Stimulated activated CD4-positive, alpha-beta T cell treated with anti-CD3 and anti-CD28 coated beads, Interleukin-1b, Interleukin-23, amount 100 ng/mL, for 48 hours (primary cell): ENCODE measurements at regions not wholly inside any gene's neighbourhood (a gene's known extent, or its start where the extent isn't known, plus 50 kb on each side); places are given as distances from the start of the nearest gene placed in this dataset.

Experiments used
- DNase-seq: peaks from one replicate; pipeline ENCODE4 v3.0.0-alpha.2; 2020

DNA sequence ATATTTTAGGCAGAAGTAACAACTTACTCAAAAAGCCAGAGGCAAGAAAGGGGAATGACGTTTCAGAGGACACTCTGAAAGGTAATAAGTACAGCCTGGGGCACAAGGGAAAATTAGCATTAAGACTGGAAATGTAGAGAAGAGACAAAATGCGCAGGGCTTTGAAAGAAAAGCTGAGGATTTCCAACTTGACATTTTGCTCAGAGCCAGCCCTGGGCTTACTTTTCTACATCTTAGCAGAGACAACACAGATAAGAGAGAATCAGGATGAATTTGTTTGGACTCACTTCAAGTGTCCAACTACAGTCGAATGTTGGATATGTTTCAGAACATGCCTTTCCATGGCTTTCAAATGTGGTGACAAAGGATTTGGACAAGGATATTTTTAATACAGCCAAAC lies 808.9 kb upstream of the LUZP2 start:
- no peak for DNase-seq

GRCh38 chr11:23688411-23688810 lies 808.4 kb upstream of the LUZP2 start:
- DNase-seq: no peak

GRCh38 chr11:23688835-23689234 lies 808.0 kb upstream of the LUZP2 start:
- DNase-seq: no peak

GRCh38 chr11:23696688-23697415 lies 800.0 kb upstream of the LUZP2 start:
- no peak for DNase-seq

DNA sequence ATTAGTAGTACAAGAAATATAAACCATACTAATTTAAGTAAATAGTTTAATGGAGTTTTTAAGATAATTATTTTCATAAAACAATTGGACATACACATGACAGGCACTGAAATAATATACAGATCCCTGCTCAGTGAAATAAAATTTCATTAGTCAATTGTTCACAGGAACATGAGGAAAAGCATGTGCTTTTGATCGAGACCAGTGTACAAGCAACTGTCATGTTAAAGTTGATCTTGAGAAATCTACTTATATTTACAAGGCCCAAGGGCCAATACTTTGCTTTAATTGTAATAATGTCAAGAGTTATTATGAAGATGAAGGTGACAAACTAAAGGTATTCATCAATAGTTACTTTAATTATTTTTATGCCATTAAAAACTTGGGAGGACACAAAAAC lies 792.7 kb upstream of the LUZP2 start:
- no peak for DNase-seq

- DNase-seq: no peak
Measured at GRCh38 chr11:23711981-23712380, 784.9 kb upstream of the LUZP2 start.

DNA sequence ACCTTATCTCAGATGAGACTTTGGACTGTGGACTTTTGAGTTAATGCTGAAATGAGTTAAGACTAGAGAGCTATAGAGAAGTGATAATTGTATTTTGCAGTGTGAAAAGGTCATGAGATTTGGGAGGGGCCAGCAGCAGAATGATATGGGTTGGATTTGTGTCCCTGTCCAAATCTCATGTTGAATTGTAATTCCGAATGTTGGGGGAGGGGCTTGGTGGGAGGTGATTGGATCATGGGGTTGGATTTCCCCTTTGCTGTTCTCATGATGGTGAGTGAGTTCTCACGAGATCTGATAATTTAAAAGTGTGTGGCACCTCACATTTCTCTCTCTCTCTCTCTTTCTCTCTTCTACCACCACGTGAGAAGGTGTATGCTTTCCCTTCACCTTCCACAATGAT lies 777.8 kb upstream of the LUZP2 start:
- DNase-seq: no peak

DNA sequence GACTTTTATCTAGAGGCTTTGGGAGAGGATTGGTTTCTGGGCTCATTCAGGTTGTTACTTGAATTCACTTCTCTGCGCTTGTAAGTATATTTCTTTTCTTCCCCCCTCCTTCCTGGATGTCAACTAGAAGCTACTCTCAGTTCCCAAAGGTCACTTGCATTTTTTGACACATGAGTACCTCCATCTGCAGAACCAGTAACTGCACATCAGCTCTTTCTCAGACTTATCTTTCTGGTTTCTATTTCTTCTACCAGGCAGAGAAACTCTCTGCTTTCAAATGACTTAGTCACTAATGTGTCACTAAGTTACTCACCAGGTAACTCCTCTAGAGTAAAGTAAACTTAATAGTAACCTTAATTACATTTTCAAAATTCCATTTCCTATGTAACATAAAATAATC lies 773.0 kb upstream of the LUZP2 start:
- DNase-seq: no peak

- DNase-seq: no peak
Measured at GRCh38 chr11:23725752-23726151, 771.1 kb upstream of the LUZP2 start.

DNA sequence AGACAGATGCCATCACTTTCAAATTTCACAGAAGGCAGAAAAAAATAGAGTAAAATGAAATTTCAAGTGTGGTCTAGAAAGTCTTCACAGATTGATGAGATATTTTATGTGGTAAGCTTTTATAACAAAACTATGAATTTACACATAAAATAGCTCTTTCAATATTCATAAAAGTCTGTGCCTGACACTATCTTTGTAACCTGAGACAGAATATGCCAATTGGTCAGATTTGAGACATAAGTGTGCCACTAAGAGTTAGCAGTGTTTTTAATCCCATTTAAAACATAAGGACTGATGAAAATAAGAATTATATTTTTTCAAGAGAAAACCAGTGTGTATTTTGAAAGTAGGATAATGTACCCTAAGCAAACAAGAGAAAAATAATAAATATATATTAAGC lies 769.5 kb upstream of the LUZP2 start:
- DNase-seq: no peak

GRCh38 chr11:23727794-23728193 lies 769.1 kb upstream of the LUZP2 start:
- DNase-seq: no peak

DNA sequence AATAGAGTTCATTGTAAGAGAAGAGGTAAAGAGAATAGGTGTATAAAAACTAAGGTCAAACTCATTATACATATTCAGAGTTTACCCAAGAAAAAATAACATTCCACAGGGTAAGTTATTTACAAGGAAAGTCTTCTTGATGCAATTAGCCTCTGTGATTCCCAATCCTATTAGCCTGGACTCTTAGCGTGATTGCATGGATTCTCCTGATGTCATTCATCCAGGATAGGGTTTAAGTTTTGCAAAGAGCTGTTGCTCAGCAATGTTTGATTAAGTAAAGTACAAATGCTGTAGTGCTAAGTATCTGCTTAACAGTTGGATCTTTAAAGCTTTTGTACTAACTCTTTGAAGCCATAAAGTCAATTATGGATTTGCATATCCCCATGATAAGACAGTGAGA lies 767.8 kb upstream of the LUZP2 start:
- DNase-seq: no peak

- no peak for DNase-seq
Measured at GRCh38 chr11:23730307-23730998, 766.4 kb upstream of the LUZP2 start.

DNA sequence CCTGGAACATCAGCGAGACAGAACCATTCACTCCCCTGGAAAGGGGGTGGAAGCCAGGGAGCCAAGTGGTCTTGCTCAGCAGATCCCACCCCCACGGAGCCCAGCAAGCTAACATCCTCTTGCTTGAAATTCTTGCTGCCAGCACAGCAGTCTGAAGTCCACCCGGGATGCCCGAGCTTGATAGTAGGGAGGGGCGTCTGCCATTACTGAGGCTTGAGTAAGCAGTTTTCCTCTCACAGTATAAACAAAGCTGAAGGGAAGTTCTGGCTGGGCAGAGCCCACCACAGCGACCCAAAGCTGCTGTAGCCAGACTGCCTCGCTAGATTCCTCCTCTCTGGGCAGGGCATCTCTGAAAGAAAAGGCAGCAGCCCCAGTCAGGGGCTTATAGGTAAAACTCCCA lies 764.8 kb upstream of the LUZP2 start:
- no peak for DNase-seq

GRCh38 chr11:23746896-23747295 lies 750.0 kb upstream of the LUZP2 start:
- DNase-seq: no peak

GRCh38 chr11:23749762-23750430 lies 747.0 kb upstream of the LUZP2 start:
- DNase-seq: no peak

GRCh38 chr11:23751280-23751679 lies 745.6 kb upstream of the LUZP2 start:
- DNase-seq: no peak

GRCh38 chr11:23755076-23755475 lies 741.8 kb upstream of the LUZP2 start:
- no peak for DNase-seq

GRCh38 chr11:23755769-23756168 lies 741.1 kb upstream of the LUZP2 start:
- DNase-seq: no peak

GRCh38 chr11:23759489-23759888 lies 737.4 kb upstream of the LUZP2 start:
- no peak for DNase-seq

DNA sequence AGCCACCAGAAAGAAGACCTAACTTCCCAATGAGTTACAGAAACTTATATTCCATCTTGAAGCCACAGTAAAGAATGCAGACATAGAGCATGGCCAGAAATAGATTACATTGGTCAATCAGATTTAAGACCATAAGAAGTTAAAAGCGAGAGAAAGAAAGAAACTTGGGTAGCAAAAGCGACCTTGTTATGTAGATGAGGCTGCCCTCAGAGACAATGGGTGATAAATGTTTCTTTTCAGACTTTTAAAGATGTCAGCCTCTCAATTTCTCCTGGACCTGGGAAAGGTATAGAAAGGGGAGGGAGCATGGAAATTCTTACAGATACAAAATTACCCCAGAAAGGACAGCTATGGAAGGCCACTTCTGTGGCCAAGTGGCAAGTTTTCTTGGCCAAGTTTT lies 732.6 kb upstream of the LUZP2 start:
- no peak for DNase-seq

GRCh38 chr11:23765682-23766252 lies 731.1 kb upstream of the LUZP2 start:
- DNase-seq: no peak

GRCh38 chr11:23767576-23767975 lies 729.3 kb upstream of the LUZP2 start:
- DNase-seq: no peak

DNA sequence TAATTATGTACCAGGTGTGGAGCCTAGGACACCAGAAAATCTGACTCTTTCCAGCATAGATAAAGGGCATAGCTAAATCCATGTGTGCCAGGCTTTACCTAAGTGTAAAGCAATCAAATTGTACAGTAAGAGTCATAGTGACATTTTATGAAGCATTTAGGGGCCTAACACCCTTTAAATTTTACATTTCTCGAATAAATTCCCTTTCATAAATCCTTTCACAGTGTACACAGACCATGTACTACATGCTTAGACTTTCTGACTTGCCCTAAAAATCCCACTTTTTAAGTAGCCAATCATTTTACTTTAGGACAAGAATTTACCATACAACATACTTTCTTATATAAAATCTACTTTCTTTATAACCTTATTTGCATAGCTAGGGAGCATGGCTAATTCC lies 727.6 kb upstream of the LUZP2 start:
- no peak for DNase-seq
